Calu3 (cell line): ENCODE measurements at regions not wholly inside any gene's neighbourhood (a gene's known extent, or its start where the extent isn't known, plus 50 kb on each side); places are given as distances from the start of the nearest gene placed in this dataset.

Source experiments
- BruUV-seq: library from RNA; stranded (reverse); fragments of 400-500 nt; replicated peaks from 2 replicates; lab custom pipeline; 2021; lab: Mats Ljungman, UMichigan
- CTCF ChIA-PET: fragments of 300-600 bp; sonication (Branson Sonifier 250); formaldehyde crosslinking; loops from one replicate; lab custom pipeline; 2022; ENCODE audit warnings: antibody characterized with exemption; lab: Charles Lee
- DNase-seq: peaks from one replicate; pipeline ENCODE4 v3.0.0; 2022
- H3K27ac Mint-ChIP-seq: one replicate; pipeline ENCODE4 v1.8.0; 2022; ENCODE audit warnings: mixed read lengths; ENCODE audit not compliant: unreplicated experiment
- H3K27me3 Mint-ChIP-seq: one replicate; pipeline ENCODE4 v1.8.0; 2022; ENCODE audit warnings: mixed read lengths; ENCODE audit not compliant: unreplicated experiment
- H3K36me3 Mint-ChIP-seq: one replicate; pipeline ENCODE4 v1.8.0; 2022; ENCODE audit warnings: mild to moderate bottlenecking, moderate library complexity, mixed read lengths; ENCODE audit not compliant: insufficient read depth, unreplicated experiment
- H3K4me1 Mint-ChIP-seq: one replicate; pipeline ENCODE4 v1.8.0; 2022; ENCODE audit warnings: mild to moderate bottlenecking, low read depth, mixed read lengths; ENCODE audit not compliant: unreplicated experiment
- H3K4me3 Mint-ChIP-seq: one replicate; pipeline ENCODE4 v1.8.0; 2022; ENCODE audit warnings: mild to moderate bottlenecking, low read depth, moderate library complexity, mixed read lengths; ENCODE audit not compliant: unreplicated experiment
- H3K9me3 Mint-ChIP-seq: one replicate; pipeline ENCODE4 v1.8.0; 2022; ENCODE audit warnings: low read depth, mixed read lengths; ENCODE audit not compliant: unreplicated experiment
- CTCF ChIP-seq: fragments of 200-600 bp; IDR thresholded peaks from one replicate; pipeline ENCODE4 v1.8.0; 2022; ENCODE audit warnings: antibody characterized with exemption; ENCODE audit not compliant: unreplicated experiment
- intact Hi-C: fragments of 100-400 bp; cut with micrococcal nuclease; formaldehyde crosslinking; loops from one replicate; pipeline ENCODE4 v1.10.0; 2022; ENCODE audit not compliant: unreplicated experiment

- intact Hi-C loops, result loop anchor here (5.0 to 10.0 kb wide), 2 partner anchors 383 to 535 kb away; no protein-coding TSS in a partner anchor
- CTCF ChIA-PET, result no interaction called here
- no TSS peak for BruUV-seq
- Mint-ChIP-seq H3K9me3 (no peaks in the 10 kb centered on the region), H3K36me3 (no peaks in the 10 kb centered on the region), H3K27me3 (no peaks in the 10 kb centered on the region), H3K4me1 (no peaks in the 10 kb centered on the region), H3K27ac (no peak overlapping the region), H3K4me3 (no peak overlapping the region)
- no peak for TF ChIP-seq CTCF
- no peak for DNase-seq
Observed at GRCh38 chr14:101241807-101242278, 319.5 kb upstream of the DIO3 start.

- no peaks in the 10 kb centered on the region for H3K27me3 Mint-ChIP-seq
- intact Hi-C loops, result loop anchor here (5.0 to 10.0 kb wide), 2 partner anchors 382 to 535 kb away; no protein-coding TSS in a partner anchor
- DNase-seq, result no peak
- CTCF ChIA-PET, result no interaction called here
- H3K27ac Mint-ChIP-seq, result no peak overlapping the region
- no TSS peak for BruUV-seq
- H3K36me3 Mint-ChIP-seq, result no peaks in the 10 kb centered on the region
- H3K9me3 Mint-ChIP-seq, result no peaks in the 10 kb centered on the region
- no peak for TF ChIP-seq CTCF
- H3K4me1 Mint-ChIP-seq, result no peaks in the 10 kb centered on the region
- H3K4me3 Mint-ChIP-seq, result no peak overlapping the region
Observed at GRCh38 chr14:101242442-101243385, 318.6 kb upstream of the DIO3 start.

- DNase-seq, result no peak
- intact Hi-C loops, result loop anchor here (5.0 to 10.0 kb wide), 2 partner anchors 381 to 536 kb away; no protein-coding TSS in a partner anchor
- Mint-ChIP-seq H3K4me1 (no peaks in the 10 kb centered on the region), H3K36me3 (no peaks in the 10 kb centered on the region), H3K4me3 (no peak overlapping the region), H3K27ac (no peak overlapping the region), H3K9me3 (no peaks in the 10 kb centered on the region), H3K27me3 (no peaks in the 10 kb centered on the region)
- CTCF ChIA-PET, result no interaction called here
- BruUV-seq, result no TSS peak
- no peak for TF ChIP-seq CTCF
Observed at GRCh38 chr14:101243587-101244338, 317.5 kb upstream of the DIO3 start.
